Lower leg skin (tissue), 3 donors: ENCODE measurements at regions not wholly inside any gene's neighbourhood (a gene's known extent, or its start where the extent isn't known, plus 50 kb on each side); places are given as distances from the start of the nearest gene placed in this dataset.

Experiments
- CTCF ChIP-seq, 3 donors: fragments of 450-650 bp; IDR thresholded peaks; one replicate each; pipeline ENCODE4 v1.5.1; 2016; ENCODE audit warnings: antibody characterized with exemption in 3 of 3, mild to moderate bottlenecking in 3 of 3, moderate library complexity in 2 of 3
- POLR2A ChIP-seq, 2 donors: fragments of 450-650 bp; IDR thresholded peaks; one replicate each; pipeline ENCODE4 v1.6.1; 2016 to 2017; ENCODE audit warnings: antibody characterized with exemption in 2 of 2, mild to moderate bottlenecking in 1 of 2, moderate library complexity in 1 of 2

DNA sequence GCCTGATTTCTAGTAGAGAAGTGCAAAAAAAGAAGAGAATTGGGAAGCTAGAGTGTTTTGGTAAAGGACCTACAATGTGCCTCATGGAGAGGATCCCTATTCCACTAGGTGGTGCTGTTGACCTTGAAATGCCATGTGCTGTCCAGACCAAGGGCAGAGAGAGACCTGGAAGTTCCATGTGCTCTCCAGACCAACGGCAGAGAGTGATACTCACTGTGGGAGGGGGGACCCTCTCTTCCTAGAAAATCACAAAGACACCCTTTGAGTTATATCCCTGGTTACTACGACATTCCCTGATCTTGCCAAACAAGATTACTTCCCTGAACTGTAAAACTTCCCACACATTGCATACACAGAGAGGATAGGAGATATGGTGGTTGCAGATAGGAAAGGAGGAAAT lies 212.7 kb upstream of the ZNF804B start:
- TF ChIP-seq CTCF (IDR thresholded peaks at IDR 0.05) (no peak), POLR2A (IDR thresholded peaks at IDR 0.05) (no peak)
